ENCODE measurements at regions not wholly inside any gene's neighbourhood (a gene's known extent, or its start where the extent isn't known, plus 50 kb on each side); places are given as distances from the start of the nearest gene placed in this dataset.

- TF ChIP-seq, protein P1, sequence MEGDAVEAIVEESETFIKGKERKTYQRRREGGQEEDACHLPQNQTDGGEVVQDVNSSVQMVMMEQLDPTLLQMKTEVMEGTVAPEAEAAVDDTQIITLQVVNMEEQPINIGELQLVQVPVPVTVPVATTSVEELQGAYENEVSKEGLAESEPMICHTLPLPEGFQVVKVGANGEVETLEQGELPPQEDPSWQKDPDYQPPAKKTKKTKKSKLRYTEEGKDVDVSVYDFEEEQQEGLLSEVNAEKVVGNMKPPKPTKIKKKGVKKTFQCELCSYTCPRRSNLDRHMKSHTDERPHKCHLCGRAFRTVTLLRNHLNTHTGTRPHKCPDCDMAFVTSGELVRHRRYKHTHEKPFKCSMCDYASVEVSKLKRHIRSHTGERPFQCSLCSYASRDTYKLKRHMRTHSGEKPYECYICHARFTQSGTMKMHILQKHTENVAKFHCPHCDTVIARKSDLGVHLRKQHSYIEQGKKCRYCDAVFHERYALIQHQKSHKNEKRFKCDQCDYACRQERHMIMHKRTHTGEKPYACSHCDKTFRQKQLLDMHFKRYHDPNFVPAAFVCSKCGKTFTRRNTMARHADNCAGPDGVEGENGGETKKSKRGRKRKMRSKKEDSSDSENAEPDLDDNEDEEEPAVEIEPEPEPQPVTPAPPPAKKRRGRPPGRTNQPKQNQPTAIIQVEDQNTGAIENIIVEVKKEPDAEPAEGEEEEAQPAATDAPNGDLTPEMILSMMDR (IDR thresholded peaks at IDR 0.05), result no peak
- TF ChIP-seq POLR2A (IDR thresholded peaks at IDR 0.05) (no peak), POLR2AphosphoS5 (IDR thresholded peaks at IDR 0.05) (no peak)
Observed at GRCh38 chr5:38670066-38670465, 113.6 kb upstream of the LIFR start.

Data from upper lobe of left lung (tissue), 4 donors.